Psoas muscle (tissue), 7 donors: ENCODE measurements at regions not wholly inside any gene's neighbourhood (a gene's known extent, or its start where the extent isn't known, plus 50 kb on each side); places are given as distances from the start of the nearest gene placed in this dataset.
A peak's percentile ranks its signal among the peaks of the same experiment; 100 is the strongest.

Experiments used
- ATAC-seq, 4 donors: fragments of 200-7000 bp; cut with Tn5 transposase; one replicate each; pipeline ENCODE4 v1.9.1; 2020; ENCODE audit warnings: moderate library complexity in 3 of 4, mild to moderate bottlenecking in 2 of 4
- DNase-seq, 2 donors: peaks; one replicate each; pipeline ENCODE4 v3.0.0-alpha.2; 2020
- H3K27ac ChIP-seq: fragments of 200-600 bp; one replicate; pipeline ENCODE4 v1.8.0; 2022
- H3K27me3 ChIP-seq, 3 donors: fragments of 200-600 bp in 1 of 3; one replicate each; pipeline versions ENCODE4 v1.6.1 to v1.8.0; 2013 to 2022; ENCODE audit warnings: low read length in 2 of 3, mild to moderate bottlenecking in 2 of 3, moderate library complexity in 1 of 3; ENCODE audit not compliant: insufficient read depth in 3 of 3
- H3K36me3 ChIP-seq, 2 donors: fragments of 200-600 bp in 1 of 2; one replicate each; pipeline versions ENCODE4 v1.6.1 to v1.8.0; 2013 to 2022; ENCODE audit warnings: low read depth in 1 of 2, mild to moderate bottlenecking in 1 of 2, moderate library complexity in 1 of 2; ENCODE audit not compliant: insufficient read depth in 1 of 2
- H3K4me1 ChIP-seq: fragments of 200-600 bp; one replicate; pipeline ENCODE4 v1.8.0; 2022
- H3K4me3 ChIP-seq: fragments of 200-600 bp; one replicate; pipeline ENCODE4 v1.8.0; 2022; ENCODE audit warnings: mild to moderate bottlenecking
- H3K9me3 ChIP-seq: fragments of 200-600 bp; one replicate; pipeline ENCODE4 v1.8.0; 2022
- WGBS, 3 donors: extraction: QIAGEN DNeasy Blood & Tissue Kit; methylation state at CpG; one replicate each; pipeline versions ENCODE4 v1.1.6 to v1.1.7; 2013; 5-methylcytosine and 5-hydroxymethylcytosine counted together
- intact Hi-C, 2 donors: fragments of 100-400 bp; cut with DNase I; formaldehyde crosslinking; loops; one replicate each; pipeline versions ENCODE4 v1.11.0 to v1.14.2; 2022
- TF ChIP-seq, protein P1 (sequence below): fragments of 200-600 bp; IDR thresholded peaks from one replicate; pipeline ENCODE4 v1.8.0; 2022; ENCODE audit warnings: antibody characterized with exemption
- donor health status: healthy with polysubstance abuse.
- donor health status: DM: no; HTN: no; CAD: no; lungs with moderate emphysema.
- donor health status: Bipolar disorder and iron deficiency.
- donor health status: healthy.
- donor health status: DM: yes; HTN: yes; CAD: no.
- donor health status: DM: no; HTN: no; CAD: no.
- donor health status: DM: yes; HTN: yes; CAD: no.

DNA sequence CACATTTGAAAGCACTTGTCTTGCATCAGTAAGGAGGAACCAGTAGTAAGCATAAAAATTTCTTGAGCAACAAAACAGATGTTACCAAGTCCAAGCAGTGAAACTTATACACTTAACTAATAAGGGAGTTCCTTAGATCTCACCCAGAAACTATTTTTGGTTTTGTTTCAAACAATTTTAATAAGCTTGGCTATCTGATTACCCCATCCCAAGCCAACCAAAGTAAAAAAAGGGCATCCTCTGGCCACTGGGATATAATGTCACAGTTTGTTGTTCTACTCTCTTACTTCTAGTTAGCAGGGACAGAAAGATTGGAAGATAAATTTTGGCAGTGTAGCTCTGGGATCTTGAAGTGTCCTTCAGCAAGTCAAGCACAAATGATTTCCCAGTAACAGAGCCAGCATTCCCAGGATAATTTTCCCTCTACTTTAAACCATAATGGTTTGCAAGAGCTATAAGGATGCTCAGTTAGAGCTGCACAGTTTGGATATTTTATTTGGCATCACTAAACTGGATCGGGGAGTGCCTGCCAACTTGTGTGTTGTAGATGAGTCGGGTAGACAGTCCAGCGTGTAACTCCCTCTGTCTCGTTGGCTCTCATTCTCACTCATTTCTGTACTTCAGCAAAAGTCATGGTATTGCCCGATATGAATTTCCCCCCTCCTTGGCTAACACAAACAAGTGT is 161.9 kb upstream of the HMHB1 start:
- DNase-seq: no peak
- H3K4me3 ChIP-seq: no peak overlapping the region
- TF ChIP-seq, protein P1, sequence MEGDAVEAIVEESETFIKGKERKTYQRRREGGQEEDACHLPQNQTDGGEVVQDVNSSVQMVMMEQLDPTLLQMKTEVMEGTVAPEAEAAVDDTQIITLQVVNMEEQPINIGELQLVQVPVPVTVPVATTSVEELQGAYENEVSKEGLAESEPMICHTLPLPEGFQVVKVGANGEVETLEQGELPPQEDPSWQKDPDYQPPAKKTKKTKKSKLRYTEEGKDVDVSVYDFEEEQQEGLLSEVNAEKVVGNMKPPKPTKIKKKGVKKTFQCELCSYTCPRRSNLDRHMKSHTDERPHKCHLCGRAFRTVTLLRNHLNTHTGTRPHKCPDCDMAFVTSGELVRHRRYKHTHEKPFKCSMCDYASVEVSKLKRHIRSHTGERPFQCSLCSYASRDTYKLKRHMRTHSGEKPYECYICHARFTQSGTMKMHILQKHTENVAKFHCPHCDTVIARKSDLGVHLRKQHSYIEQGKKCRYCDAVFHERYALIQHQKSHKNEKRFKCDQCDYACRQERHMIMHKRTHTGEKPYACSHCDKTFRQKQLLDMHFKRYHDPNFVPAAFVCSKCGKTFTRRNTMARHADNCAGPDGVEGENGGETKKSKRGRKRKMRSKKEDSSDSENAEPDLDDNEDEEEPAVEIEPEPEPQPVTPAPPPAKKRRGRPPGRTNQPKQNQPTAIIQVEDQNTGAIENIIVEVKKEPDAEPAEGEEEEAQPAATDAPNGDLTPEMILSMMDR: no peak
- H3K4me1 ChIP-seq: peaks cover 10% of the 10 kb centered on the region
- intact Hi-C loops: no loop called here
- H3K27ac ChIP-seq: no peak overlapping the region
- no peaks in the 10 kb centered on the region for H3K36me3 ChIP-seq
- no peaks in the 10 kb centered on the region for H3K9me3 ChIP-seq
- WGBS, 3 donors: 12 to 24% (median 17%) methylated on average over 5 of the region's 5 CpGs
- ATAC-seq: peak in 1 of 4 donors; percentile 59
- H3K27me3 ChIP-seq: no peaks in the 10 kb centered on the region

- Histone ChIP-seq H3K36me3 (no peaks in the 10 kb centered on the region), H3K27ac (no peak overlapping the region), H3K27me3 (no peaks in the 10 kb centered on the region), H3K4me3 (no peak overlapping the region), H3K9me3 (no peaks in the 10 kb centered on the region), H3K4me1 (peaks cover 10% of the 10 kb centered on the region)
- ATAC-seq (no peak), DNase-seq (no peak)
- intact Hi-C loops: no loop called here
- 93 to 100% (median 100%) methylated on average over 2 of the region's 2 CpGs for WGBS, 3 donors
- TF ChIP-seq, protein P1: peak; percentile 13
These were observed 163.3 kb upstream of the HMHB1 start for GRCh38 chr5:143648696-143649095.

DNA sequence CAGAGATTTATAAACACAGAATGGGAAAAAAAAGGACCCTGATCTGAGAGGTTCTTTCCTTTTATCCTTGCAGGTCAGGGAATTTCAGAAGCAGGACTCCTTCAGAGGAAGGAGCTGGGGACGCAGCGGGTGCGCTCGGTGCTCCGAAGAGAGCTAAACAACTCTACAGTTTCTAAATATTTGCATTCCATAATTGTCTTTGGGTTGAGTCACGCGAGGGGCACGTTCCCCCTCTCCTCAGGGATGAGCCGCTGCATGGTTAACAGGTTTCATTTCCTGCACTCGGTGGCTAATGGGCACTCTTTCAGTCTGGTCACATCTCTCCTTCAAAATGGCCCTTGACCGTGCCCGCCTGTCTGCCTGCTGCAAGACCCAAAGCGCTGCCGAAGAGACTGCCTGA is 165.0 kb upstream of the HMHB1 start:
- Histone ChIP-seq H3K9me3 (no peaks in the 10 kb centered on the region), H3K4me1 (peaks cover 10% of the 10 kb centered on the region), H3K27me3 (no peaks in the 10 kb centered on the region), H3K36me3 (no peaks in the 10 kb centered on the region), H3K27ac (no peak overlapping the region), H3K4me3 (no peak overlapping the region)
- no peak for DNase-seq
- TF ChIP-seq, protein P1: no peak
- 94 to 96% (median 95%) methylated on average over 14 of the region's 14 CpGs for WGBS, 3 donors
- intact Hi-C loops: no loop called here
- ATAC-seq: no peak

- intact Hi-C loops: no loop called here
- Histone ChIP-seq H3K9me3 (no peaks in the 10 kb centered on the region), H3K27ac (no peak overlapping the region), H3K4me3 (no peak overlapping the region), H3K36me3 (no peaks in the 10 kb centered on the region), H3K27me3 (no peaks in the 10 kb centered on the region), H3K4me1 (peaks cover 6% of the 10 kb centered on the region)
- no peak for DNase-seq
- TF ChIP-seq, protein P1: no peak
- ATAC-seq: no peak
- WGBS, 3 donors: 85 to 94% (median 90%) methylated on average over 6 of the region's 6 CpGs
These were observed 166.6 kb upstream of the HMHB1 start for GRCh38 chr5:143645356-143645755.

- no peak overlapping the region for H3K4me3 ChIP-seq
- 26 to 49% (median 46%) methylated on average over 3 of the region's 3 CpGs for WGBS, 3 donors
- no peaks in the 10 kb centered on the region for H3K36me3 ChIP-seq
- intact Hi-C loops: no loop called here
- no peak for DNase-seq
- TF ChIP-seq, protein P1: no peak
- no peak overlapping the region for H3K27ac ChIP-seq
- H3K4me1 ChIP-seq: peaks cover 2% of the 10 kb centered on the region
- ATAC-seq: no peak
- no peaks in the 10 kb centered on the region for H3K9me3 ChIP-seq
- H3K27me3 ChIP-seq: no peaks in the 10 kb centered on the region
These were observed 167.2 kb upstream of the HMHB1 start for GRCh38 chr5:143644727-143645126.
